ENCODE measurements at regions not wholly inside any gene's neighbourhood (a gene's known extent, or its start where the extent isn't known, plus 50 kb on each side); places are given as distances from the start of the nearest gene placed in this dataset.

GRCh38 chr4:3352941-3353594 lies 60.2 kb downstream of the RGS12 start:
- peaks cover 0 to 6% of the 10 kb centered on the region in 2 donors for H3K9me3 ChIP-seq (ENCODE audit: control insufficient read depth in 2 of 2, low read length in 2 of 2)

GRCh38 chr4:3353752-3354454 lies 61.1 kb downstream of the RGS12 start:
- Histone ChIP-seq H3K4me1 (ENCODE audit: control insufficient read depth in 2 of 2, insufficient read depth in 2 of 2, low read length in 2 of 2) (no peaks in the 10 kb centered on the region), H3K4me3 (ENCODE audit: low read length in 2 of 2) (no peak overlapping the region), H3K27me3 (ENCODE audit: control insufficient read depth in 2 of 2, insufficient read depth in 2 of 2, low read length in 2 of 2) (no peaks in the 10 kb centered on the region), H3K9ac (ENCODE audit: low read depth in 1 of 2, low read length in 2 of 2) (no peak overlapping the region), H3K36me3 (ENCODE audit: control insufficient read depth in 2 of 2, insufficient read depth in 2 of 2, low read length in 2 of 2) (no peaks in the 10 kb centered on the region), H3K27ac (ENCODE audit: low read depth in 2 of 2, low read length in 2 of 2) (no peak overlapping the region), H3K9me3 (ENCODE audit: control insufficient read depth in 2 of 2, low read length in 2 of 2) (peaks cover 0 to 6% of the 10 kb centered on the region in 2 donors)

More at GRCh38 chr4:3352941-3353594, 60.2 kb downstream of the RGS12 start:
- H3K4me1 ChIP-seq (ENCODE audit: control insufficient read depth in 2 of 2, insufficient read depth in 2 of 2, low read length in 2 of 2), result no peaks in the 10 kb centered on the region
- no peaks in the 10 kb centered on the region for H3K36me3 ChIP-seq (ENCODE audit: control insufficient read depth in 2 of 2, insufficient read depth in 2 of 2, low read length in 2 of 2)
- H3K4me3 ChIP-seq (ENCODE audit: low read length in 2 of 2), result no peak overlapping the region
- H3K27me3 ChIP-seq (ENCODE audit: control insufficient read depth in 2 of 2, insufficient read depth in 2 of 2, low read length in 2 of 2), result no peaks in the 10 kb centered on the region
- H3K9ac ChIP-seq (ENCODE audit: low read depth in 1 of 2, low read length in 2 of 2), result no peak overlapping the region
- no peak overlapping the region for H3K27ac ChIP-seq (ENCODE audit: low read depth in 2 of 2, low read length in 2 of 2)

- no peaks in the 10 kb centered on the region for H3K4me1 ChIP-seq (ENCODE audit: control insufficient read depth in 2 of 2, insufficient read depth in 2 of 2, low read length in 2 of 2)
- H3K27me3 ChIP-seq (ENCODE audit: control insufficient read depth in 2 of 2, insufficient read depth in 2 of 2, low read length in 2 of 2), result no peaks in the 10 kb centered on the region
- H3K9ac ChIP-seq (ENCODE audit: low read depth in 1 of 2, low read length in 2 of 2), result no peak overlapping the region
- peaks cover 0 to 6% of the 10 kb centered on the region in 2 donors for H3K9me3 ChIP-seq (ENCODE audit: control insufficient read depth in 2 of 2, low read length in 2 of 2)
- H3K4me3 ChIP-seq (ENCODE audit: low read length in 2 of 2), result no peak overlapping the region
- H3K27ac ChIP-seq (ENCODE audit: low read depth in 2 of 2, low read length in 2 of 2), result no peak overlapping the region
- H3K36me3 ChIP-seq (ENCODE audit: control insufficient read depth in 2 of 2, insufficient read depth in 2 of 2, low read length in 2 of 2), result no peaks in the 10 kb centered on the region
Observed at GRCh38 chr4:3354455-3354811, 61.6 kb downstream of the RGS12 start.

- Histone ChIP-seq H3K27ac (ENCODE audit: low read depth in 2 of 2, low read length in 2 of 2) (no peak overlapping the region), H3K27me3 (ENCODE audit: control insufficient read depth in 2 of 2, insufficient read depth in 2 of 2, low read length in 2 of 2) (no peaks in the 10 kb centered on the region), H3K4me3 (ENCODE audit: low read length in 2 of 2) (no peak overlapping the region), H3K9ac (ENCODE audit: low read depth in 1 of 2, low read length in 2 of 2) (no peak overlapping the region), H3K36me3 (ENCODE audit: control insufficient read depth in 2 of 2, insufficient read depth in 2 of 2, low read length in 2 of 2) (no peaks in the 10 kb centered on the region), H3K4me1 (ENCODE audit: control insufficient read depth in 2 of 2, insufficient read depth in 2 of 2, low read length in 2 of 2) (no peaks in the 10 kb centered on the region), H3K9me3 (ENCODE audit: control insufficient read depth in 2 of 2, low read length in 2 of 2) (peaks cover 0 to 6% of the 10 kb centered on the region in 2 donors)
Observed at GRCh38 chr4:3355266-3355748, 62.5 kb downstream of the RGS12 start.

GRCh38 chr4:3358656-3359055 lies 65.8 kb downstream of the RGS12 start:
- H3K27me3 ChIP-seq (ENCODE audit: control insufficient read depth in 2 of 2, insufficient read depth in 2 of 2, low read length in 2 of 2), result no peaks in the 10 kb centered on the region
- H3K4me3 ChIP-seq (ENCODE audit: low read length in 2 of 2), result no peak overlapping the region
- no peak overlapping the region for H3K27ac ChIP-seq (ENCODE audit: low read depth in 2 of 2, low read length in 2 of 2)
- no peak overlapping the region for H3K9ac ChIP-seq (ENCODE audit: low read depth in 1 of 2, low read length in 2 of 2)
- H3K4me1 ChIP-seq (ENCODE audit: control insufficient read depth in 2 of 2, insufficient read depth in 2 of 2, low read length in 2 of 2), result no peaks in the 10 kb centered on the region
- H3K9me3 ChIP-seq (ENCODE audit: control insufficient read depth in 2 of 2, low read length in 2 of 2), result no peaks in the 10 kb centered on the region
- H3K36me3 ChIP-seq (ENCODE audit: control insufficient read depth in 2 of 2, insufficient read depth in 2 of 2, low read length in 2 of 2), result no peaks in the 10 kb centered on the region

- H3K4me1 ChIP-seq (ENCODE audit: control insufficient read depth in 2 of 2, insufficient read depth in 2 of 2, low read length in 2 of 2), result no peaks in the 10 kb centered on the region
- no peaks in the 10 kb centered on the region for H3K36me3 ChIP-seq (ENCODE audit: control insufficient read depth in 2 of 2, insufficient read depth in 2 of 2, low read length in 2 of 2)
- H3K9ac ChIP-seq (ENCODE audit: low read depth in 1 of 2, low read length in 2 of 2), result no peak overlapping the region
- H3K4me3 ChIP-seq (ENCODE audit: low read length in 2 of 2), result no peak overlapping the region
- H3K27ac ChIP-seq (ENCODE audit: low read depth in 2 of 2, low read length in 2 of 2), result no peak overlapping the region
- H3K27me3 ChIP-seq (ENCODE audit: control insufficient read depth in 2 of 2, insufficient read depth in 2 of 2, low read length in 2 of 2), result no peaks in the 10 kb centered on the region
- H3K9me3 ChIP-seq (ENCODE audit: control insufficient read depth in 2 of 2, low read length in 2 of 2), result no peaks in the 10 kb centered on the region
Observed at GRCh38 chr4:3360777-3361176, 68.0 kb downstream of the RGS12 start.

- no peaks in the 10 kb centered on the region for H3K27me3 ChIP-seq (ENCODE audit: control insufficient read depth in 2 of 2, insufficient read depth in 2 of 2, low read length in 2 of 2)
- H3K27ac ChIP-seq (ENCODE audit: low read depth in 2 of 2, low read length in 2 of 2), result no peak overlapping the region
- no peaks in the 10 kb centered on the region for H3K4me1 ChIP-seq (ENCODE audit: control insufficient read depth in 2 of 2, insufficient read depth in 2 of 2, low read length in 2 of 2)
- no peaks in the 10 kb centered on the region for H3K9me3 ChIP-seq (ENCODE audit: control insufficient read depth in 2 of 2, low read length in 2 of 2)
- H3K36me3 ChIP-seq (ENCODE audit: control insufficient read depth in 2 of 2, insufficient read depth in 2 of 2, low read length in 2 of 2), result no peaks in the 10 kb centered on the region
- H3K4me3 ChIP-seq (ENCODE audit: low read length in 2 of 2), result no peak overlapping the region
- H3K9ac ChIP-seq (ENCODE audit: low read depth in 1 of 2, low read length in 2 of 2), result no peak overlapping the region
Observed at GRCh38 chr4:3361406-3361805, 68.6 kb downstream of the RGS12 start.

GRCh38 chr4:3361896-3362295 lies 69.1 kb downstream of the RGS12 start:
- Histone ChIP-seq H3K4me1 (ENCODE audit: control insufficient read depth in 2 of 2, insufficient read depth in 2 of 2, low read length in 2 of 2) (no peaks in the 10 kb centered on the region), H3K4me3 (ENCODE audit: low read length in 2 of 2) (no peak overlapping the region), H3K36me3 (ENCODE audit: control insufficient read depth in 2 of 2, insufficient read depth in 2 of 2, low read length in 2 of 2) (no peaks in the 10 kb centered on the region), H3K27ac (ENCODE audit: low read depth in 2 of 2, low read length in 2 of 2) (no peak overlapping the region), H3K9me3 (ENCODE audit: control insufficient read depth in 2 of 2, low read length in 2 of 2) (no peaks in the 10 kb centered on the region), H3K9ac (ENCODE audit: low read depth in 1 of 2, low read length in 2 of 2) (no peak overlapping the region), H3K27me3 (ENCODE audit: control insufficient read depth in 2 of 2, insufficient read depth in 2 of 2, low read length in 2 of 2) (no peaks in the 10 kb centered on the region)

- Histone ChIP-seq H3K9ac (ENCODE audit: low read depth in 1 of 2, low read length in 2 of 2) (no peak overlapping the region), H3K36me3 (ENCODE audit: control insufficient read depth in 2 of 2, insufficient read depth in 2 of 2, low read length in 2 of 2) (no peaks in the 10 kb centered on the region), H3K9me3 (ENCODE audit: control insufficient read depth in 2 of 2, low read length in 2 of 2) (no peaks in the 10 kb centered on the region), H3K4me1 (ENCODE audit: control insufficient read depth in 2 of 2, insufficient read depth in 2 of 2, low read length in 2 of 2) (no peaks in the 10 kb centered on the region), H3K4me3 (ENCODE audit: low read length in 2 of 2) (no peak overlapping the region), H3K27me3 (ENCODE audit: control insufficient read depth in 2 of 2, insufficient read depth in 2 of 2, low read length in 2 of 2) (no peaks in the 10 kb centered on the region), H3K27ac (ENCODE audit: low read depth in 2 of 2, low read length in 2 of 2) (no peak overlapping the region)
Observed at GRCh38 chr4:3362431-3363287, 69.8 kb downstream of the RGS12 start.
